ENCODE measurements at regions not wholly inside any gene's neighbourhood (a gene's known extent, or its start where the extent isn't known, plus 50 kb on each side); places are given as distances from the start of the nearest gene placed in this dataset.

- H3K4me1 ChIP-seq (ENCODE audit: control insufficient read depth in 5 of 5, insufficient read depth in 5 of 5, low read length in 5 of 5), result no peaks in the 10 kb centered on the region
- no peaks in the 10 kb centered on the region for H3K27me3 ChIP-seq (ENCODE audit: control insufficient read depth in 5 of 5, insufficient read depth in 4 of 5, low read length in 5 of 5)
- no peak overlapping the region for H3K9ac ChIP-seq (ENCODE audit: low read length in 5 of 5)
- no peaks in the 10 kb centered on the region for H3K9me3 ChIP-seq (ENCODE audit: control insufficient read depth in 5 of 5, low read length in 5 of 5)
- no peaks in the 10 kb centered on the region for H3K36me3 ChIP-seq (ENCODE audit: control insufficient read depth in 5 of 5, insufficient read depth in 5 of 5, low read length in 5 of 5)
- no peak overlapping the region for H3K27ac ChIP-seq (ENCODE audit: low read depth, low read length)
- no peak overlapping the region for H3K4me3 ChIP-seq (ENCODE audit: low read depth in 1 of 5, low read length in 5 of 5)
Measured at GRCh38 chr18:55073116-55073515, 113.9 kb upstream of the CCDC68 start.

GRCh38 chr18:55072698-55073097 is 113.4 kb upstream of the CCDC68 start:
- no peaks in the 10 kb centered on the region for H3K4me1 ChIP-seq (ENCODE audit: control insufficient read depth in 5 of 5, insufficient read depth in 5 of 5, low read length in 5 of 5)
- no peaks in the 10 kb centered on the region for H3K27me3 ChIP-seq (ENCODE audit: control insufficient read depth in 5 of 5, insufficient read depth in 4 of 5, low read length in 5 of 5)
- H3K9ac ChIP-seq (ENCODE audit: low read length in 5 of 5), result no peak overlapping the region
- no peaks in the 10 kb centered on the region for H3K9me3 ChIP-seq (ENCODE audit: control insufficient read depth in 5 of 5, low read length in 5 of 5)
- no peaks in the 10 kb centered on the region for H3K36me3 ChIP-seq (ENCODE audit: control insufficient read depth in 5 of 5, insufficient read depth in 5 of 5, low read length in 5 of 5)
- H3K27ac ChIP-seq (ENCODE audit: low read depth, low read length), result no peak overlapping the region
- H3K4me3 ChIP-seq (ENCODE audit: low read depth in 1 of 5, low read length in 5 of 5), result no peak overlapping the region

- H3K9ac ChIP-seq (ENCODE audit: low read length in 5 of 5), result no peak overlapping the region
- no peaks in the 10 kb centered on the region for H3K27me3 ChIP-seq (ENCODE audit: control insufficient read depth in 5 of 5, insufficient read depth in 4 of 5, low read length in 5 of 5)
- H3K36me3 ChIP-seq (ENCODE audit: control insufficient read depth in 5 of 5, insufficient read depth in 5 of 5, low read length in 5 of 5), result no peaks in the 10 kb centered on the region
- no peak overlapping the region for H3K27ac ChIP-seq (ENCODE audit: low read depth, low read length)
- no peaks in the 10 kb centered on the region for H3K4me1 ChIP-seq (ENCODE audit: control insufficient read depth in 5 of 5, insufficient read depth in 5 of 5, low read length in 5 of 5)
- H3K9me3 ChIP-seq (ENCODE audit: control insufficient read depth in 5 of 5, low read length in 5 of 5), result no peaks in the 10 kb centered on the region
- no peak overlapping the region for H3K4me3 ChIP-seq (ENCODE audit: low read depth in 1 of 5, low read length in 5 of 5)
Measured at GRCh38 chr18:55072181-55072580, 112.9 kb upstream of the CCDC68 start.

- Histone ChIP-seq H3K27me3 (ENCODE audit: control insufficient read depth in 5 of 5, insufficient read depth in 4 of 5, low read length in 5 of 5) (no peaks in the 10 kb centered on the region), H3K9ac (ENCODE audit: low read length in 5 of 5) (no peak overlapping the region), H3K9me3 (ENCODE audit: control insufficient read depth in 5 of 5, low read length in 5 of 5) (no peaks in the 10 kb centered on the region), H3K4me1 (ENCODE audit: control insufficient read depth in 5 of 5, insufficient read depth in 5 of 5, low read length in 5 of 5) (no peaks in the 10 kb centered on the region), H3K36me3 (ENCODE audit: control insufficient read depth in 5 of 5, insufficient read depth in 5 of 5, low read length in 5 of 5) (no peaks in the 10 kb centered on the region), H3K27ac (ENCODE audit: low read depth, low read length) (no peak overlapping the region), H3K4me3 (ENCODE audit: low read depth in 1 of 5, low read length in 5 of 5) (no peak overlapping the region)
Measured at GRCh38 chr18:55069497-55069896, 110.2 kb upstream of the CCDC68 start.

- Histone ChIP-seq H3K4me3 (ENCODE audit: low read depth in 1 of 5, low read length in 5 of 5) (no peak overlapping the region), H3K36me3 (ENCODE audit: control insufficient read depth in 5 of 5, insufficient read depth in 5 of 5, low read length in 5 of 5) (no peaks in the 10 kb centered on the region), H3K4me1 (ENCODE audit: control insufficient read depth in 5 of 5, insufficient read depth in 5 of 5, low read length in 5 of 5) (no peaks in the 10 kb centered on the region), H3K27ac (ENCODE audit: low read depth, low read length) (no peak overlapping the region), H3K9me3 (ENCODE audit: control insufficient read depth in 5 of 5, low read length in 5 of 5) (no peaks in the 10 kb centered on the region), H3K27me3 (ENCODE audit: control insufficient read depth in 5 of 5, insufficient read depth in 4 of 5, low read length in 5 of 5) (no peaks in the 10 kb centered on the region), H3K9ac (ENCODE audit: low read length in 5 of 5) (no peak overlapping the region)
Measured at GRCh38 chr18:55064760-55065159, 105.5 kb upstream of the CCDC68 start.

GRCh38 chr18:55064073-55064472 is 104.8 kb upstream of the CCDC68 start:
- Histone ChIP-seq H3K9ac (ENCODE audit: low read length in 5 of 5) (no peak overlapping the region), H3K9me3 (ENCODE audit: control insufficient read depth in 5 of 5, low read length in 5 of 5) (no peaks in the 10 kb centered on the region), H3K4me1 (ENCODE audit: control insufficient read depth in 5 of 5, insufficient read depth in 5 of 5, low read length in 5 of 5) (peaks cover 0 to 1% (median 0%) of the 10 kb centered on the region in 5 donors), H3K27me3 (ENCODE audit: control insufficient read depth in 5 of 5, insufficient read depth in 4 of 5, low read length in 5 of 5) (no peaks in the 10 kb centered on the region), H3K36me3 (ENCODE audit: control insufficient read depth in 5 of 5, insufficient read depth in 5 of 5, low read length in 5 of 5) (no peaks in the 10 kb centered on the region), H3K4me3 (ENCODE audit: low read depth in 1 of 5, low read length in 5 of 5) (no peak overlapping the region), H3K27ac (ENCODE audit: low read depth, low read length) (no peak overlapping the region)

GRCh38 chr18:55054021-55054990 is 95.0 kb upstream of the CCDC68 start:
- H3K9ac ChIP-seq (ENCODE audit: low read length in 5 of 5), result no peak overlapping the region
- no peaks in the 10 kb centered on the region for H3K9me3 ChIP-seq (ENCODE audit: control insufficient read depth in 5 of 5, low read length in 5 of 5)
- H3K36me3 ChIP-seq (ENCODE audit: control insufficient read depth in 5 of 5, insufficient read depth in 5 of 5, low read length in 5 of 5), result no peaks in the 10 kb centered on the region
- H3K27me3 ChIP-seq (ENCODE audit: control insufficient read depth in 5 of 5, insufficient read depth in 4 of 5, low read length in 5 of 5), result no peaks in the 10 kb centered on the region
- no peak overlapping the region for H3K27ac ChIP-seq (ENCODE audit: low read depth, low read length)
- H3K4me1 ChIP-seq (ENCODE audit: control insufficient read depth in 5 of 5, insufficient read depth in 5 of 5, low read length in 5 of 5), result no peaks in the 10 kb centered on the region
- H3K4me3 ChIP-seq (ENCODE audit: low read depth in 1 of 5, low read length in 5 of 5), result no peak overlapping the region

GRCh38 chr18:55048892-55049291 is 89.6 kb upstream of the CCDC68 start:
- H3K27ac ChIP-seq (ENCODE audit: low read depth, low read length), result no peak overlapping the region
- H3K9me3 ChIP-seq (ENCODE audit: control insufficient read depth in 5 of 5, low read length in 5 of 5), result peaks cover 0 to 2% (median 0%) of the 10 kb centered on the region in 5 donors
- no peaks in the 10 kb centered on the region for H3K36me3 ChIP-seq (ENCODE audit: control insufficient read depth in 5 of 5, insufficient read depth in 5 of 5, low read length in 5 of 5)
- no peaks in the 10 kb centered on the region for H3K27me3 ChIP-seq (ENCODE audit: control insufficient read depth in 5 of 5, insufficient read depth in 4 of 5, low read length in 5 of 5)
- H3K4me1 ChIP-seq (ENCODE audit: control insufficient read depth in 5 of 5, insufficient read depth in 5 of 5, low read length in 5 of 5), result no peaks in the 10 kb centered on the region
- H3K9ac ChIP-seq (ENCODE audit: low read length in 5 of 5), result no peak overlapping the region
- H3K4me3 ChIP-seq (ENCODE audit: low read depth in 1 of 5, low read length in 5 of 5), result no peak overlapping the region

GRCh38 chr18:55047546-55047945 is 88.3 kb upstream of the CCDC68 start:
- Histone ChIP-seq H3K4me3 (ENCODE audit: low read depth in 1 of 5, low read length in 5 of 5) (no peak overlapping the region), H3K36me3 (ENCODE audit: control insufficient read depth in 5 of 5, insufficient read depth in 5 of 5, low read length in 5 of 5) (no peaks in the 10 kb centered on the region), H3K9me3 (ENCODE audit: control insufficient read depth in 5 of 5, low read length in 5 of 5) (peaks cover 0 to 2% (median 0%) of the 10 kb centered on the region in 5 donors)

GRCh38 chr18:55041366-55041765 is 82.1 kb upstream of the CCDC68 start:
- Histone ChIP-seq H3K27ac (ENCODE audit: low read depth, low read length) (no peak overlapping the region), H3K4me1 (ENCODE audit: control insufficient read depth in 5 of 5, insufficient read depth in 5 of 5, low read length in 5 of 5) (no peaks in the 10 kb centered on the region), H3K9me3 (ENCODE audit: control insufficient read depth in 5 of 5, low read length in 5 of 5) (peaks cover 0 to 2% (median 0%) of the 10 kb centered on the region in 5 donors), H3K27me3 (ENCODE audit: control insufficient read depth in 5 of 5, insufficient read depth in 4 of 5, low read length in 5 of 5) (no peaks in the 10 kb centered on the region), H3K36me3 (ENCODE audit: control insufficient read depth in 5 of 5, insufficient read depth in 5 of 5, low read length in 5 of 5) (no peaks in the 10 kb centered on the region), H3K4me3 (ENCODE audit: low read depth in 1 of 5, low read length in 5 of 5) (no peak overlapping the region), H3K9ac (ENCODE audit: low read length in 5 of 5) (no peak overlapping the region)

More at GRCh38 chr18:55047546-55047945, 88.3 kb upstream of the CCDC68 start:
- Histone ChIP-seq H3K27me3 (ENCODE audit: control insufficient read depth in 5 of 5, insufficient read depth in 4 of 5, low read length in 5 of 5) (no peaks in the 10 kb centered on the region), H3K4me1 (ENCODE audit: control insufficient read depth in 5 of 5, insufficient read depth in 5 of 5, low read length in 5 of 5) (no peaks in the 10 kb centered on the region), H3K27ac (ENCODE audit: low read depth, low read length) (no peak overlapping the region), H3K9ac (ENCODE audit: low read length in 5 of 5) (no peak overlapping the region)
